CD4-positive, alpha-beta T cell treated with Interleukin-17A for 4 hours (primary cell): ENCODE measurements at regions not wholly inside any gene's neighbourhood (a gene's known extent, or its start where the extent isn't known, plus 50 kb on each side); places are given as distances from the start of the nearest gene placed in this dataset.

ENCODE experiments used
- DNase-seq: peaks from one replicate; pipeline ENCODE4 v3.0.0-alpha.2; 2020; ENCODE audit warnings: mixed read lengths

DNA sequence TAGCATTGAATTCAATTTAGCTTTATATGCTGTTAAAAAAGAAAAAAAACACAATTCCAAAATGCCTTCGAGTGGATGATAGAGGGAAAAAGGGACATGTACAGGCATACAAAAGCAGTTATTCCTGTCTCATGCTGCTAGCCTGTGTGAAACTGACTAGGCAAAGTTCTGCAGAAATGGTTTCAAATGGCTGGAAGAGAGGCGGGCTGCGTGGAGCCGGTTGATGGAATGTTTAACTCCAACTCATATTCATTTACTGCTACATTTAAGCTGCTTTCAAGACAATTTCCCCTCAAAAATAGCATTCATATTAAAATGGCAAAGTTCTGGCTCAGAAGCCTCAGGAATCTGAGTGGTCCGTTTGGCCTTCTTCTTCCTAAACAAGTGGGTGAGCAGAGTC, 143.8 kb upstream of the PPARGC1A start:
- DNase-seq: no peak

DNA sequence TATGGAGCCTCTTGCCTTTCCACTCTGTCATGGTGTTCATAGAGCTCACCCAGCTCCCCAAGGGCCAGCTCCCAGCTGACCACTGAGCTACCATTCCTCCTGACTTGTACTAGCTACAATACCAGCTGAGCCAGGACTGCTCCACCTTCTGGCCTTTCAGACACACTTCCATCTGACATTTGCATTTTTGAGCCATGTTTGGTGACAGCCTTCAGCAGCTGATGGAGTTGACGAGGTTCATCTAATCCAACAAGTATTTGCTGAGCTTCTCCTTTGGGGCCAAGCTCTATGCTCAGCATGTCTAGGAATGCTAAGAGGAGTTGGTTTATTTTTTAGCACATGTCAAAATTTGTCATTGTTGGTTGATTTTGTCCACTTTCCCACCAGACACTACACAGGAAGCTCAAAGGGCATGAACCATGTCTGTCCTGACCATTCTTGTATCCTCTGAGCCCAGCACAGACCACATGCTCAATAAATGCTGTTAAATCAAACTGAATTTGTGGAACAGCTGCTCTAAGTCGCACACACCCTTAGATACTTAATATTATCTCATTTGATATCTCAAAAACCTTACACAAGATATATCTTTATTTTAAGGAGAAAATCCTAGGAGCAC, 142.6 kb upstream of the PPARGC1A start:
- DNase-seq: no peak

DNA sequence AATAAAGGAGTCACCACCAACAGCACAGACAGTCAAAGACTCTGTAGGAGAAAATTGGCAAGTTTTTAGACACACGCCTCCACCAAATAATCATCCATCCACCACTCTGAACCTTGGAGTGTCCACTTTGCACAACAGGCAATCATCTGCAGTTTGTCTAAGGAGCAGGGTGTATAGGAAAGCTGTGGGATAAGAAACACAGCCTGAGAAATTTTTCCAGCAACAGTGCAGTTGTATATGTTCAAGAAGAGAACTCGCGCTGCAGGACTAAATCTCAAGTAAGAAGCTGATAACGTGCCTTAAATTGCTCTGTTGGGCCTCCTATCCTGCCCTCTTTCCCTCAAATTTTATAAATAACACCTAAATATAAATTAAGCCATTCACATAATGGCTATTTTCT, 136.7 kb upstream of the PPARGC1A start:
- no peak for DNase-seq

- no peak for DNase-seq
These were observed 134.8 kb upstream of the PPARGC1A start for GRCh38 chr4:24024605-24025004.

DNA sequence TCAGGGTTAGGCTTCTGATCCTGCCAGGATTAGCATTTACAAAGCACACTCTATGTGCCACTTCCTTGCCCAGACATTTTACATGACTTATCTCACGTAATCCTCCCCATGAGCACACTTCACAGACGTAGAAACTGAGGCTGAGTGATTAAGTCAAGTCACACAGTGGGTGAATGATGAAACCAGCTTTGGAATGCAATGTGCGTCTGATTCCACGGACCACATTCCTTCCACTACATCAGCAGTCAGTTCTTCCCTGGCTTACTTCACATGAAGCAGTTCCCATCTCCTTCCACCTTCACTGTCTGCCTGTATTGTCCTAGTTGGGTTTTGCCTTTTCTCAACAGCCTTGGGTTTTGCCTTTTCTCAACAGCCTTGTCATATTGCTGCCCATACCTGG, 134.3 kb upstream of the PPARGC1A start:
- no peak for DNase-seq

- DNase-seq: no peak
These were observed 125.9 kb upstream of the PPARGC1A start for GRCh38 chr4:24015782-24016181.

GRCh38 chr4:24013668-24014422, 124.0 kb upstream of the PPARGC1A start:
- DNase-seq: no peak

DNA sequence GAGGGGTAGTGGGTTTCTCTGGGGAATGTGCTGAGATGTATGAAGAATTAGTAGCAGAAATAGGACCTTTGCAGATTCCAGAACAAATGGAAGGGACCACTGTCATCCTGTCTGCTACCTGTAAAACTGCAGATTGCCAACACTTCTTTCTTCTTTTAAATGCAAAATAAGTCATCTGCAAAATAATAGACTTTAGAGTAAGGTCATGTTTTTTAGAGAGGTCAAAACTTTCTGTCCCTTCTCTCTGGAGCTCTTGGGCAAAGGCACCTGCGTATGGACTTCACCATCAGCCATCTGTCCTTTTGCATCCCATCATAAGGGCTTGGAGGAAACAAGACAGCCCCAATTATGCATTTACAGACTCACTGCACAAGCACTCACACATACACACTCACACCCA, 121.1 kb upstream of the PPARGC1A start:
- no peak for DNase-seq

GRCh38 chr4:24010573-24010972, 120.7 kb upstream of the PPARGC1A start:
- no peak for DNase-seq

GRCh38 chr4:24007860-24008261, 118.0 kb upstream of the PPARGC1A start:
- no peak for DNase-seq

- no peak for DNase-seq
These were observed 116.4 kb upstream of the PPARGC1A start for GRCh38 chr4:24006269-24006668.

DNA sequence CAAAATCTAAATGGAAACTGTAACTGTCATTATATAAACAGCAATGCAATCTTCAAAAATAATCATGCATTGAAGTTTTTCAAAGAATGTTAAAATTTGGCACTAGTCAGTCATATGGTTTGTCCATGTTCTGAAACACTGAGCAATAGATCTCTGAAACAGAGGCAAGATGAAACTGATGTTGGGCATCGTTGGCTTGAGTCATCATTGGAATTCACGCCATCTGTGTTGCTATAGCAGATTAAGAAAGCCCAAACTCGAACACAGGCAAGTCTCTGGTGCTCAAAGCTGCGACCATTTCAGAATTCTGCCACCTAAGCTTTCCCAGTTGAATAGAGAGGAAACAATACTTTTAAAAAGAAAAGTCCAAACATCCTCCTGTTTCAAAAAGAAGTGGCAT, 114.1 kb upstream of the PPARGC1A start:
- DNase-seq: no peak

GRCh38 chr4:24003496-24003895, 113.6 kb upstream of the PPARGC1A start:
- DNase-seq: no peak

GRCh38 chr4:24002330-24002966, 112.6 kb upstream of the PPARGC1A start:
- no peak for DNase-seq

DNA sequence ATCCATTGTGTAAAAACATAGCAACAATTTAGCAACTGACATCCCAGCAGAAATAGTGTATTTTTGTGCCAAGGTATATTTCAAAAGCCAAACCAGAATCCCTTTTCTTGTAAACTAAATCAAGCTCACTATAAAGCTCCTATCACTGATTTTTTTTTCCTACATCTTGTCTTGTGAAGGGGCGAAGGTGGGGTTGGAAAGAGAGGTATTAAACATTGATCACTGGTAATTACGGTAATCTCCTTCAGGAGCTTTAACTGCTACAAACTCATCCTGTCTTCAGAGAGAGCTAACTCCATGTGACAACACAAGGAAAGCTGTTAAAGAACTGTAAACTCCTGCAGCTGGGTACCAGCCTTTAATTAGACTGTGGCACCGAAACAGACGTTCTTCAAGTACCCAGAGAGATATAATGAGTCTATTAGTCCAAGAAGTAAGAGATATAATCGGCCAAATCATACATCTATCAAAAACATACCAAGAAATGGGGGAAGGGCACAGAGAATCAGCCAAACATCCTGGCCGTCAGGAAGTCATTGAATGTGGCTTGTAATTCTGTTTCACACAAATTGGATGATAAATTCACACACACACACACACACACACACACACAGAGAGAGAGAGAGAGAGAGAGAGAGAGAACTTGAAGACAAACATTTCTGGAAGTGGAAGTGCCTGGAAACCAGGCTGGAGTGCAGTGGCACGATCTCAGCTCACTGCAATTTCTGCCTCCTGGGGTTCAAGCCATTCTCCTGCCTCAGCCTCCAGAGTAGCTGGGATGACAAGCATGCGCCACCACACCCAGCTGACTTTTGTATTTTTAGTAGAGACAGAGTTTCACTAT, 111.9 kb upstream of the PPARGC1A start:
- no peak for DNase-seq

DNA sequence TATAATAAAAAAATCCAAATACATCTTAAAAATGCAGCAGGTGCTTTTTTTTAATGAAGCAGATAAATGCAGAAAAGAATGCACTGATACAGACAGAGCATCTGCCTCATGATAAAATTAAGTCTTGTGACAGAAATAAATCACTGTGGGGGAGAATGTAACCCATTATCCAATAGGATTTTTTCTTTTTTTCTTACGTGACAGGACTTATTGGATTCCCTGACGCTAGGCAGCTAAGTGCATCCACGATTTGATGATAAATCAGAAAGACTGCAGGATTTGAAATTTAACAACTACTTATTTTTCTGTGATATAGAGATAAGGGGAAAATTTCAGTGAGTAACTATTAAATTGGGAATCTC, 110.6 kb upstream of the PPARGC1A start:
- DNase-seq: no peak

DNA sequence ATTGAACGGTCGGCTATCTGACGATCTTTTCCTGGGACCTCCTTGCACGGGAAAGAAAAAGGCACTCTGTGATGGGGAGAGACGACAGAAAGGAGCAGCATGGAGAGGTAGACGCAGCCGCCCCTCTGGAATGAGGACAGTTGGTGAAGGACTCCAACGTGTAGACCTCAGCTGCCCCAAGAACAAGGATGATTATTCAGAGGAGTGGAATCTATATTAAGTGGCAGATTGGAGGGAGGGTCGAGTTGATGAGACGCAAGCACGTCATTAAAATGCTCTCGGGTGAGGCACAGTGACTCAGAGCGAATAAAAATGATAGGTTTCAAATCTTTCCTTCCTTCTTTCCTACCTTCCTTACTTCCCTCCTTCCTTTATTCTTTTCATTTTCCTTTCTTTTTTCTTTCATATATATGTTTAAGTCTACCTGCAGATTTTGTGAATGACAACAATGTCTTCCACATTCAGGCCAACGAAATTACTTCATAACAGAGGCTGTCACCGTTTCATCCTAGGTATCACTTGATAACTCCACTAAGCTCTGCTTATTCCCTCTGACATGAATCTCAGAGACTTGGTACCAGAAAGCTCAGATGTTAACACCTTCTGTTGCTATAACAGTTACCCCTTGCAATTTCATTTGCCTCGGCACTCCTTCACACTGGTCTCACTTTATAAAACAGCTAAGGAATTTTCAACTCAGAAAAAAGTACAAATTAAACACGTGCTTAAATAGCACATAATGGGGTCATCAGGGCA, 110.0 kb upstream of the PPARGC1A start:
- DNase-seq: no peak

DNA sequence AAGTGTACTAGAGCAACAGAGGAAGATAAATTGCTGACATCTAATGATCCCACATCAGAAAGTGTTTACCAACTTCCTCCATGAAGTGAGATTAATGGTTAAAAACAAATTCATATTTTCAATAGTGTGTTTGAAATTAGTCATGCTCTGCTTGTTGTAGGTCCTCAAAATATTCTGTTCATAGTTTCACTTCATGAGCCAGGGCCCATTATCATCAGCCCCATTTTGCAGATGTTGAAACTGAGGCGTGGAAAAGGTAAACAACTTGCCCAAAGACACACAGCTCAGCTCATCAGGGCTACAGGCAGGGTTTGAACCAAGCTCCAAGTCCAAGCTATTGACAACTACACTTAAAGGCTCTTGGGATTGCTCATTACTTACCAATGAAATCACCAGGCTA, 103.5 kb upstream of the PPARGC1A start:
- DNase-seq: no peak

DNA sequence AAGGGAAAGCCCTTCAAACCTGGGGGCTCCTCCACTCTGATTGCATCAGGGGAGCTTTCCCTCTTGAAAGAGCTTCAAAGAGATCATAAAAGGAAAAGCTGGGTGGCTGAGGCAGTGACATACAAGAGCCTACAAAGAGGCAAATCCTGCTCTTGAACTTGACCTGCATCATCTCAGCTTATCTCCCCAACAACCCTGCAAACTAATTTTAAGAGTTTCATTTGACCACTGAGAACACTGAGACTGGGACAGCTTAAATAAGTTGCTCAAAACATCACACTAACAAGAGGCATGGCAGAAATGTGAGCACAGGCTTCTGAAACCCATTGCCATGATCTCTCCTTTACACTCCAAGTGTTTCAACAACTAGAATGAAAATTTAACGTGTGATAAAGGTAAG, 101.6 kb upstream of the PPARGC1A start:
- no peak for DNase-seq

DNA sequence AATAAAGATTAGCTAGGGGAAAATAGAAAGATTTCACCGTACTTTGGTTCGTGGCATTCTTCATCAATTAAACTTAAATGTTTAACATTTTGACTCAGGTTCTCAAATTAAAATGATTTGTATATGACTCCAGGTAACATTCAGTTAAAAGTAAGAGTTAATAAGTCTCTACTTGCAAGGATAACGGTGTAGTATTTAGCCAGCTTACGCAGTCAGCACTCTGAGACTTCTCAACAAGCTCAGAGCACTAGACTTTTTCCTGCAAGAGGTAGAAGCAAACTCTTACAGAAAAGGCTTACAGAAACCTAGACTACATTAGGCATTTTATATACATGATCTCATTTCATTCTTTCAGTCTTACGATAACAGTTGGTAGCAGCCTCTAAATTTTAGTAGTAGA, 96.4 kb upstream of the PPARGC1A start:
- DNase-seq: no peak

DNA sequence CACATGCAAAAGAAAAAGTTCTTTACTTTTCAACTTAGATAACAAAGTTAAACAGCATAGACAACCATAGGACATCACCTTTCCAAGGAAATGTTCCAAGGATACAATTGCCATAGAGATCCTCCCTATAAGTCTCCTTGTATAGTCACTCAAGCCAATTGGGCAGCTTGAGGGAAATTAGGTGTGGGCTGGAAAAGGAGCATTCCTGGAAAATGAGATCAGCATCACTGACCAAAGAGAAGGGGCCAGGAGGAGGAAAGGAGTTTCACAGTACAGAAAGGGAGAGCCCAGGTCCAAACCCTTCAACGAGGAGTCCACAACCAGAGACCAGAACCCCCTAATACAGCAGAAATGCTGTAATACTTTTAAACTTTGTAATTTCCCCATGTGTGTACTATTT, 91.5 kb upstream of the PPARGC1A start:
- no peak for DNase-seq

- DNase-seq: no peak
These were observed 89.7 kb upstream of the PPARGC1A start for GRCh38 chr4:23979534-23979933.

DNA sequence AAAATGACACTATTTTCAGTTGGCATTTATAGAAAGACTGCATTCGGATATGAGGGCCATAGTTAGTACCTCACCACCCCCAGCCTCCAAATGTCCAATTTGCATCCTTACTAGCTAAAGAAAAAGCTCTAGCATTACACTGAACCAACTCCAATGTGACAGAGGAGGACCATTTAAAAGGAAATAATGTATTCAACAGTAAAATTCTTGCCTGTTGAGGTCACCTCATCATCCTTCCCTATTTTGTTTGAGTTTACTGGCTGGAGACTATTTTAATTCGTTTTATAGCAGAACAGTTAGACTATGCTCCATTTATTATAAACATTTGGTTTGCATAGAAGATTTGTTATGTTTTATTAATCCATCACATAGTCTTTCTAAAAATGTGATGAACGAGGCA, 88.2 kb upstream of the PPARGC1A start:
- no peak for DNase-seq
